ENCODE measurements at regions not wholly inside any gene's neighbourhood (a gene's known extent, or its start where the extent isn't known, plus 50 kb on each side); places are given as distances from the start of the nearest gene placed in this dataset.
"Not testable (repeated sequence)": the region's sequence is repeated elsewhere in the genome, so short reads cannot be mapped to it uniquely, and the experiment has no call there.

GRCh38 chr14:30330445-30330844, 228.5 kb upstream of the G2E3 start:
- DNase-seq = no peak

GRCh38 chr14:30331030-30331429, 227.9 kb upstream of the G2E3 start:
- no peak for DNase-seq

- no peak for DNase-seq
Measured at GRCh38 chr14:30332374-30332773, 226.6 kb upstream of the G2E3 start.

- peak; percentile 47 for DNase-seq
Measured at GRCh38 chr14:30333934-30334333, 225.0 kb upstream of the G2E3 start.

- DNase-seq = no peak
Measured at GRCh38 chr14:30337456-30337855, 221.5 kb upstream of the G2E3 start.

GRCh38 chr14:30339311-30339901, 219.6 kb upstream of the G2E3 start:
- DNase-seq = no peak

GRCh38 chr14:30340495-30340894, 218.5 kb upstream of the G2E3 start:
- no peak for DNase-seq

GRCh38 chr14:30345511-30345910, 213.4 kb upstream of the G2E3 start:
- no peak for DNase-seq

- no peak for DNase-seq
Measured at GRCh38 chr14:30348445-30348844, 210.5 kb upstream of the G2E3 start.

GRCh38 chr14:30349520-30349919, 209.4 kb upstream of the G2E3 start:
- DNase-seq = no peak

GRCh38 chr14:30354439-30354838, 204.5 kb upstream of the G2E3 start:
- DNase-seq = no peak

- DNase-seq = peak; percentile 30
Measured at GRCh38 chr14:30355431-30355913, 203.5 kb upstream of the G2E3 start.

- DNase-seq = no peak
Measured at GRCh38 chr14:30356438-30357202, 202.3 kb upstream of the G2E3 start.

GRCh38 chr14:30357791-30358190, 201.2 kb upstream of the G2E3 start:
- DNase-seq = no peak

GRCh38 chr14:30362369-30363218, 196.4 kb upstream of the G2E3 start:
- no peak for DNase-seq

GRCh38 chr14:30363219-30363880, 195.6 kb upstream of the G2E3 start:
- not testable (repeated sequence) for DNase-seq

GRCh38 chr14:30369502-30370180, 189.3 kb upstream of the G2E3 start:
- no peak for DNase-seq

- no peak for DNase-seq
Measured at GRCh38 chr14:30373053-30373452, 185.9 kb upstream of the G2E3 start.

- no peak for DNase-seq
Measured at GRCh38 chr14:30373526-30373925, 185.4 kb upstream of the G2E3 start.

- peak; percentile 70 for DNase-seq
Measured at GRCh38 chr14:30375296-30375892, 183.6 kb upstream of the G2E3 start.

GRCh38 chr14:30381861-30382480, 177.0 kb upstream of the G2E3 start:
- DNase-seq = no peak

GRCh38 chr14:30385925-30386324, 173.0 kb upstream of the G2E3 start:
- DNase-seq = no peak
